ENCODE measurements at regions not wholly inside any gene's neighbourhood (a gene's known extent, or its start where the extent isn't known, plus 50 kb on each side); places are given as distances from the start of the nearest gene placed in this dataset.

DNA sequence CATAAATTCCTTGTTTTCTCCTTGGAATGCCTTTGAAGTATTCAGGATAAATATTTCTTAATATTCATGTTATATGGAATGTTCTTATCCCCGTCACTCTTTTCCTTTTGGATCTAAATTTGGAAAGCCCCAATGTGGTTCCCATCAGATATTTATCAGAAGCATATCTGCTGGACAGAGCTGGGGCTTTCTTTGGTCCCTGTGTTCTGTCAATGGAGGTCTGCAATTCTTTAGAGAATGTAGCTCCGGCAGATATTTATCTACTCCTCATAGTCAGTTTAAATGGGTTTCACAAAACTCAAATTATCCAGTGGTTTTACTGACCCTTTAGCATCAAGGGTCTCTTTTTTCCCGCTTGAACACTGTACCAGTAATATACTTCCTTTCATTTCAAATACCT is 167.8 kb upstream of the SCN7A start:
- CTCF ChIA-PET, result no interaction called here
- H3K4me3 ChIP-seq (replicated peaks in 1 of 3; ENCODE audit: insufficient read depth in 1 of 3, low read depth in 1 of 3, low read length in 3 of 3), result no peak overlapping the region
- intact Hi-C loops (cut with micrococcal nuclease), result no loop called here
- dilution Hi-C loops (cut with MboI; ENCODE audit: extremely low pct_ligation_motif_present, low sequenced_read_pairs), result no loop called here
- no peaks in the 10 kb centered on the region for H3K9me3 ChIP-seq (replicated peaks; ENCODE audit: control insufficient read depth, insufficient read depth, low read length)
- no peak overlapping the region for H2AFZ ChIP-seq (ENCODE audit: low read depth, low read length)
- no peak for FAIRE-seq
- BruUV-seq (replicated peaks), result no TSS peak
- H4K20me1 ChIP-seq (replicated peaks; ENCODE audit: control insufficient read depth, extremely low read depth, insufficient read depth, low read length), result no peaks in the 10 kb centered on the region
- no peak for DNase-seq (ENCODE audit: low read depth, low spot score)
- no peaks in the 10 kb centered on the region for H3K27me3 ChIP-seq (ENCODE audit: control insufficient read depth in 2 of 2, insufficient read depth in 2 of 2, low read length in 2 of 2)
- H3K79me2 ChIP-seq (ENCODE audit: control insufficient read depth, insufficient read depth, low read length), result no peaks in the 10 kb centered on the region
- no peaks in the 10 kb centered on the region for H3K9me1 ChIP-seq (replicated peaks; ENCODE audit: control insufficient read depth, extremely low read depth, insufficient read depth, low read length)
- POLR2A ChIA-PET, result no interaction called here
- H3K36me3 ChIP-seq (ENCODE audit: control insufficient read depth in 2 of 2, extremely low read depth in 1 of 2, insufficient read depth in 2 of 2, low read length in 2 of 2), result no peaks in the 10 kb centered on the region
- H3K27ac ChIP-seq (ENCODE audit: insufficient read depth, low read depth, low read length), result no peak overlapping the region
- TF ChIP-seq FOS (IDR thresholded peaks at IDR 0.05; ENCODE audit: borderline replicate concordance, insufficient read depth, low read length) (no peak), EZH2 (IDR thresholded peaks at IDR 0.05; ENCODE audit: borderline replicate concordance, low read depth, low read length, severe bottlenecking) (no peak), POLR2A (IDR thresholded peaks at IDR 0.05; ENCODE audit: low read depth, low read length) (no peak), MYC (IDR thresholded peaks at IDR 0.05; ENCODE audit: low read depth, low read length) (no peak), POLR2AphosphoS5 (IDR thresholded peaks at IDR 0.05; ENCODE audit: insufficient read depth, low read depth, low read length) (no peak), GATA2 (IDR thresholded peaks at IDR 0.05; ENCODE audit: insufficient read depth, insufficient read length, low read depth, low read length) (no peak), JUN (IDR thresholded peaks at IDR 0.05; ENCODE audit: borderline replicate concordance, insufficient read depth, insufficient read length, low read depth) (no peak)
- TF ChIP-seq, protein P1, sequence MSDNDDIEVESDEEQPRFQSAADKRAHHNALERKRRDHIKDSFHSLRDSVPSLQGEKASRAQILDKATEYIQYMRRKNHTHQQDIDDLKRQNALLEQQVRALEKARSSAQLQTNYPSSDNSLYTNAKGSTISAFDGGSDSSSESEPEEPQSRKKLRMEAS (IDR thresholded peaks at IDR 0.05; ENCODE audit: insufficient read depth, insufficient read length), result no peak
- TF ChIP-seq, protein P2, sequence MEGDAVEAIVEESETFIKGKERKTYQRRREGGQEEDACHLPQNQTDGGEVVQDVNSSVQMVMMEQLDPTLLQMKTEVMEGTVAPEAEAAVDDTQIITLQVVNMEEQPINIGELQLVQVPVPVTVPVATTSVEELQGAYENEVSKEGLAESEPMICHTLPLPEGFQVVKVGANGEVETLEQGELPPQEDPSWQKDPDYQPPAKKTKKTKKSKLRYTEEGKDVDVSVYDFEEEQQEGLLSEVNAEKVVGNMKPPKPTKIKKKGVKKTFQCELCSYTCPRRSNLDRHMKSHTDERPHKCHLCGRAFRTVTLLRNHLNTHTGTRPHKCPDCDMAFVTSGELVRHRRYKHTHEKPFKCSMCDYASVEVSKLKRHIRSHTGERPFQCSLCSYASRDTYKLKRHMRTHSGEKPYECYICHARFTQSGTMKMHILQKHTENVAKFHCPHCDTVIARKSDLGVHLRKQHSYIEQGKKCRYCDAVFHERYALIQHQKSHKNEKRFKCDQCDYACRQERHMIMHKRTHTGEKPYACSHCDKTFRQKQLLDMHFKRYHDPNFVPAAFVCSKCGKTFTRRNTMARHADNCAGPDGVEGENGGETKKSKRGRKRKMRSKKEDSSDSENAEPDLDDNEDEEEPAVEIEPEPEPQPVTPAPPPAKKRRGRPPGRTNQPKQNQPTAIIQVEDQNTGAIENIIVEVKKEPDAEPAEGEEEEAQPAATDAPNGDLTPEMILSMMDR (IDR thresholded peaks at IDR 0.05; ENCODE audit: extremely low read depth in 1 of 2, insufficient read depth in 1 of 2, low read depth in 1 of 2, low read length in 2 of 2), result no peak
- H3K4me1 ChIP-seq (ENCODE audit: control insufficient read depth, extremely low read depth, insufficient read depth, low read length), result no peaks in the 10 kb centered on the region
- H3K4me2 ChIP-seq (ENCODE audit: insufficient read depth, low read length), result no peak overlapping the region
- no peak overlapping the region for H3K9ac ChIP-seq (replicated peaks; ENCODE audit: extremely low read depth, insufficient read depth, low read length)
